Small intestine (tissue), 7 donors: ENCODE measurements at regions not wholly inside any gene's neighbourhood (a gene's known extent, or its start where the extent isn't known, plus 50 kb on each side); places are given as distances from the start of the nearest gene placed in this dataset.

Experiments
- DNase-seq, 2 donors: peaks; one replicate each; pipeline versions ENCODE4 v3.0.0 to v3.0.0-alpha.2; 2013
- FAIRE-seq: peaks from 2 replicates; lab custom pipeline; 2012; peaks lifted over from hg19 to GRCh38; lab: Jason Lieb, UNC
- H3K27ac ChIP-seq, 3 donors: one replicate each; pipeline ENCODE4 v1.5.1; 2013; ENCODE audit warnings: low read length in 2 of 3, mild to moderate bottlenecking in 2 of 3, control low read depth in 1 of 3, inconsistent platforms in 1 of 3, low read depth in 1 of 3, moderate library complexity in 1 of 3
- H3K27me3 ChIP-seq, 3 donors: one replicate each; pipeline ENCODE4 v1.6.1; 2013; ENCODE audit warnings: low read length in 3 of 3, inconsistent platforms in 1 of 3; ENCODE audit not compliant: control insufficient read depth in 3 of 3, insufficient read depth in 3 of 3
- H3K36me3 ChIP-seq, 3 donors: one replicate each; pipeline ENCODE4 v1.6.1; 2013; ENCODE audit warnings: low read length in 3 of 3, inconsistent platforms in 1 of 3, low read depth in 1 of 3, mild to moderate bottlenecking in 1 of 3, moderate library complexity in 1 of 3; ENCODE audit not compliant: control insufficient read depth in 3 of 3, insufficient read depth in 2 of 3
- H3K4me1 ChIP-seq, 3 donors: one replicate each; pipeline ENCODE4 v1.6.1; 2013; ENCODE audit warnings: low read length in 2 of 3, inconsistent platforms in 1 of 3, low read depth in 1 of 3, mild to moderate bottlenecking in 1 of 3, moderate library complexity in 1 of 3; ENCODE audit not compliant: control insufficient read depth in 3 of 3, insufficient read depth in 2 of 3
- H3K4me3 ChIP-seq, 3 donors: one replicate each; pipeline ENCODE4 v1.5.1; 2013; ENCODE audit warnings: low read length in 3 of 3, control low read depth in 1 of 3, inconsistent platforms in 1 of 3, low read depth in 1 of 3, mild to moderate bottlenecking in 1 of 3, moderate library complexity in 1 of 3
- H3K9me3 ChIP-seq, 2 donors: one replicate each; pipeline ENCODE4 v1.6.1; 2013; ENCODE audit warnings: low read depth in 1 of 2, low read length in 1 of 2; ENCODE audit not compliant: control insufficient read depth in 2 of 2, insufficient read depth in 1 of 2
- WGBS, 3 donors: extraction: QIAGEN DNeasy Blood & Tissue Kit; methylation state at CpG; one replicate each; pipeline ENCODE4 v1.1.7; 2013; 5-methylcytosine and 5-hydroxymethylcytosine counted together
- donor health status: healthy with polysubstance abuse.
- donor health status: control.
- donor health status: control.
- donor health status: Bipolar disorder and iron deficiency.
- donor health status: healthy.

- H3K36me3 ChIP-seq = no peaks in the 10 kb centered on the region
- H3K27me3 ChIP-seq = no peaks in the 10 kb centered on the region
- WGBS, 3 donors = 50 to 66% (median 61%) methylated on average over 5 of the region's 5 CpGs
- H3K27ac ChIP-seq = no peak overlapping the region
- FAIRE-seq = no peak
- no peaks in the 10 kb centered on the region for H3K9me3 ChIP-seq
- no peaks in the 10 kb centered on the region for H3K4me1 ChIP-seq
- DNase-seq = no peak
- no peak overlapping the region for H3K4me3 ChIP-seq
Measured at GRCh38 chr5:71957292-71957898, 149.9 kb upstream of the MAP1B start.

- Histone ChIP-seq H3K9me3 (no peaks in the 10 kb centered on the region), H3K4me3 (no peak overlapping the region), H3K4me1 (no peaks in the 10 kb centered on the region), H3K27ac (no peak overlapping the region), H3K27me3 (no peaks in the 10 kb centered on the region), H3K36me3 (no peaks in the 10 kb centered on the region)
- DNase-seq (no peak), FAIRE-seq (no peak)
- WGBS, 3 donors = 47 to 75% (median 59%) methylated on average over 4 of the region's 4 CpGs
Measured at GRCh38 chr5:71960195-71960594, 147.1 kb upstream of the MAP1B start.

GRCh38 chr5:71961786-71962185 lies 145.5 kb upstream of the MAP1B start:
- Histone ChIP-seq H3K4me3 (no peak overlapping the region), H3K27ac (no peak overlapping the region), H3K4me1 (no peaks in the 10 kb centered on the region), H3K36me3 (no peaks in the 10 kb centered on the region), H3K27me3 (no peaks in the 10 kb centered on the region), H3K9me3 (no peaks in the 10 kb centered on the region)
- FAIRE-seq (no peak), DNase-seq (no peak)
- 91 to 93% (median 92%) methylated on average over 7 of the region's 7 CpGs for WGBS, 3 donors

- FAIRE-seq = no peak
- no peaks in the 10 kb centered on the region for H3K27me3 ChIP-seq
Measured at GRCh38 chr5:71969460-71969859, 137.8 kb upstream of the MAP1B start.

GRCh38 chr5:71971862-71972261 lies 135.4 kb upstream of the MAP1B start:
- Histone ChIP-seq H3K27me3 (no peaks in the 10 kb centered on the region), H3K36me3 (no peaks in the 10 kb centered on the region), H3K27ac (no peak overlapping the region), H3K4me3 (no peak overlapping the region), H3K4me1 (no peaks in the 10 kb centered on the region), H3K9me3 (no peaks in the 10 kb centered on the region)
- 63 to 77% (median 67%) methylated on average over 2 of the region's 2 CpGs for WGBS, 3 donors
- FAIRE-seq (no peak), DNase-seq (no peak)

More at GRCh38 chr5:71969460-71969859, 137.8 kb upstream of the MAP1B start:
- DNase-seq = no peak
- no peak overlapping the region for H3K4me3 ChIP-seq
- 58 to 76% (median 69%) methylated on average over 2 of the region's 2 CpGs for WGBS, 3 donors
- H3K9me3 ChIP-seq = no peaks in the 10 kb centered on the region
- no peak overlapping the region for H3K27ac ChIP-seq
- H3K4me1 ChIP-seq = no peaks in the 10 kb centered on the region
- H3K36me3 ChIP-seq = no peaks in the 10 kb centered on the region

DNA sequence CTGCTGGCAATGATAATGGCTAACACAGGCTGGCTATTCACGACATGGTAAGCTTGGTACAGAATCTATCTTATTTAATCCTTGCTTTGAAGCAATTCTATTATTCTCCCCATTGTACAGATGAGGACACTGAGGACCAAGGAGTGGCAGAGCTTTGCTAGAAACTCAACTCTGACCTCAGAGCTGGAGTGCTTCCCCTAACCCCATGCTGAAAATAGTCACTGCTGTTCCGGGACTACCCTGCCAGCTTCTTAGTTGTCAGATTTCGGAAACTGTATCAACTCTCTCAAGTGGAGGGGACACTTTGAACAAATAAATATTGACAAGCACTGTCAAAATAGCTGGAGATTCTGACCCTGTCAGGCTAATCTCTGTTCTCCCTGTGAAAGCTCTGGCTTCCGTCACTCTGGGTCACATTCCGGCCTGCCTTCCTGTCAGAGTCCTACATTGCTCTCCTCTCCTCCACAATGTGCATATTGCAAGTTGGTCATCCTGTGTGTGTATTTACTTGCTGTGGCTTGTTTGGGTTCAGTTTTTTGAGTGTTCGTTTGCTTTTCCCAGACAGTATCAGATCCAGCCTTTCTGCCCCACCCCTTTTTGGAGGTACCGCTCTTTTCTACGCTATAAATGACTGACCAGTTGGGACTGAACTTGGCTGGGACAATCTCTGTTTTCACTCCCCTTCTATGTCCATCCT lies 134.3 kb upstream of the MAP1B start:
- H3K9me3 ChIP-seq = no peaks in the 10 kb centered on the region
- no peaks in the 10 kb centered on the region for H3K4me1 ChIP-seq
- 70 to 81% (median 76%) methylated on average over 8 of the region's 8 CpGs for WGBS, 3 donors
- H3K27ac ChIP-seq = no peak overlapping the region
- H3K36me3 ChIP-seq = no peaks in the 10 kb centered on the region
- H3K27me3 ChIP-seq = no peaks in the 10 kb centered on the region
- FAIRE-seq (no peak), DNase-seq (no peak)
- no peak overlapping the region for H3K4me3 ChIP-seq

GRCh38 chr5:71973563-71973962 lies 133.7 kb upstream of the MAP1B start:
- Histone ChIP-seq H3K9me3 (no peaks in the 10 kb centered on the region), H3K4me1 (no peaks in the 10 kb centered on the region), H3K36me3 (no peaks in the 10 kb centered on the region), H3K27ac (peak overlapping the region in 1 of 3 donors; percentile 30), H3K4me3 (no peak overlapping the region), H3K27me3 (no peaks in the 10 kb centered on the region)
- FAIRE-seq (no peak), DNase-seq (no peak)
- whole genome bisulfite sequencing, 3 donors = 59 to 62% (median 62%) methylated on average over 3 of the region's 3 CpGs

DNA sequence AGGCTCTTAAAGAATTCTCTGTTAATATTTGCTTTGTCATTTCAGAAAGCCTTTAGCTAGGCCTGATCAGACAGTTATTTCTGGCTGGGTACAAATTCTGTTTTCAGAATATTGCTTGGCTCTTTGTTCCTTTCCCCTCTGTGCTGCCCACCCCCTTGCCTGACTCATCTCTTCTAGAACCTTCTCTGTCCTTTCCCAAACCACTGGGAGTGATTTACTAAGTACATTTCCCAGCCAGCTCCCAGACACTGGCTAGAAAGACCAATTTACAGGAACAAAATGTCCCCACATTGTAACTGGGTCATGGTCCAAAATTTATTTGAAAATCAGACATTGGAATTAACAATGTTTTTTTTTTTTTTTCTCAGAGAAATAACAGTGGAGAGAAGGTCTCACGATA lies 133.1 kb upstream of the MAP1B start:
- Histone ChIP-seq H3K36me3 (no peaks in the 10 kb centered on the region), H3K27me3 (no peaks in the 10 kb centered on the region), H3K4me1 (no peaks in the 10 kb centered on the region), H3K9me3 (no peaks in the 10 kb centered on the region), H3K4me3 (no peak overlapping the region), H3K27ac (no peak overlapping the region)
- FAIRE-seq (no peak), DNase-seq (no peak)
- 64 to 76% (median 71%) methylated on average over 1 of the region's 1 CpG for WGBS, 3 donors
